ENCODE measurements at regions not wholly inside any gene's neighbourhood (a gene's known extent, or its start where the extent isn't known, plus 50 kb on each side); places are given as distances from the start of the nearest gene placed in this dataset.

GRCh38 chr21:15430023-15430422 is 299.8 kb upstream of the USP25 start:
- no peak overlapping the region for H3K4me3 ChIP-seq (ENCODE audit: insufficient read depth, low read depth, low read length)
- H3K36me3 ChIP-seq (ENCODE audit: insufficient read depth, low read length): no peaks in the 10 kb centered on the region
- FAIRE-seq (no peak), DNase-seq (ENCODE audit: low read depth) (no peak)
- TF ChIP-seq EZH2 (IDR thresholded peaks at IDR 0.05; ENCODE audit: insufficient read depth, low read length): no peak
- TF ChIP-seq, protein P1, sequence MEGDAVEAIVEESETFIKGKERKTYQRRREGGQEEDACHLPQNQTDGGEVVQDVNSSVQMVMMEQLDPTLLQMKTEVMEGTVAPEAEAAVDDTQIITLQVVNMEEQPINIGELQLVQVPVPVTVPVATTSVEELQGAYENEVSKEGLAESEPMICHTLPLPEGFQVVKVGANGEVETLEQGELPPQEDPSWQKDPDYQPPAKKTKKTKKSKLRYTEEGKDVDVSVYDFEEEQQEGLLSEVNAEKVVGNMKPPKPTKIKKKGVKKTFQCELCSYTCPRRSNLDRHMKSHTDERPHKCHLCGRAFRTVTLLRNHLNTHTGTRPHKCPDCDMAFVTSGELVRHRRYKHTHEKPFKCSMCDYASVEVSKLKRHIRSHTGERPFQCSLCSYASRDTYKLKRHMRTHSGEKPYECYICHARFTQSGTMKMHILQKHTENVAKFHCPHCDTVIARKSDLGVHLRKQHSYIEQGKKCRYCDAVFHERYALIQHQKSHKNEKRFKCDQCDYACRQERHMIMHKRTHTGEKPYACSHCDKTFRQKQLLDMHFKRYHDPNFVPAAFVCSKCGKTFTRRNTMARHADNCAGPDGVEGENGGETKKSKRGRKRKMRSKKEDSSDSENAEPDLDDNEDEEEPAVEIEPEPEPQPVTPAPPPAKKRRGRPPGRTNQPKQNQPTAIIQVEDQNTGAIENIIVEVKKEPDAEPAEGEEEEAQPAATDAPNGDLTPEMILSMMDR (IDR thresholded peaks at IDR 0.05; ENCODE audit: insufficient read depth, low read depth, low read length): no peak
- no peak overlapping the region for H3K9ac ChIP-seq (ENCODE audit: low read length)
- no peaks in the 10 kb centered on the region for H3K27me3 ChIP-seq (ENCODE audit: insufficient read depth, low read length)
- Mint-ChIP-seq H3K4me3 (ENCODE audit: unreplicated experiment) (no peak overlapping the region), H3K27ac (ENCODE audit: unreplicated experiment) (no peak overlapping the region), H3K27me3 (ENCODE audit: low read depth, unreplicated experiment) (no peaks in the 10 kb centered on the region), H3K4me1 (ENCODE audit: low read depth, unreplicated experiment) (peaks cover 8% of the 10 kb centered on the region), H3K36me3 (ENCODE audit: low read depth, unreplicated experiment) (no peaks in the 10 kb centered on the region), H3K9me3 (ENCODE audit: unreplicated experiment) (peaks cover 3% of the 10 kb centered on the region)
- no peak overlapping the region for H3K27ac ChIP-seq (ENCODE audit: low read depth, low read length)
- H2AFZ ChIP-seq (ENCODE audit: low read depth, low read length): no peak overlapping the region
- no peaks in the 10 kb centered on the region for H3K79me2 ChIP-seq (ENCODE audit: insufficient read depth, low read length)
- H4K20me1 ChIP-seq (ENCODE audit: insufficient read depth, low read length): no peaks in the 10 kb centered on the region
- no peaks in the 10 kb centered on the region for H3K9me3 ChIP-seq (ENCODE audit: insufficient read depth, low read depth, low read length)
- no peak overlapping the region for H3K4me2 ChIP-seq (ENCODE audit: low read length)
- peaks cover 4% of the 10 kb centered on the region for H3K4me1 ChIP-seq (ENCODE audit: insufficient read depth, low read length)

GRCh38 chr21:15430577-15430976 is 299.2 kb upstream of the USP25 start:
- Mint-ChIP-seq H3K36me3 (ENCODE audit: low read depth, unreplicated experiment) (no peaks in the 10 kb centered on the region), H3K9me3 (ENCODE audit: unreplicated experiment) (peaks cover 3% of the 10 kb centered on the region), H3K27ac (ENCODE audit: unreplicated experiment) (no peak overlapping the region), H3K27me3 (ENCODE audit: low read depth, unreplicated experiment) (no peaks in the 10 kb centered on the region), H3K4me3 (ENCODE audit: unreplicated experiment) (no peak overlapping the region), H3K4me1 (ENCODE audit: low read depth, unreplicated experiment) (peaks cover 8% of the 10 kb centered on the region)
- DNase-seq (ENCODE audit: low read depth) (no peak), FAIRE-seq (no peak)
- Histone ChIP-seq H3K9me3 (ENCODE audit: insufficient read depth, low read depth, low read length) (no peaks in the 10 kb centered on the region), H3K36me3 (ENCODE audit: insufficient read depth, low read length) (no peaks in the 10 kb centered on the region), H3K4me1 (ENCODE audit: insufficient read depth, low read length) (peaks cover 4% of the 10 kb centered on the region), H3K27me3 (ENCODE audit: insufficient read depth, low read length) (no peaks in the 10 kb centered on the region), H3K27ac (ENCODE audit: low read depth, low read length) (no peak overlapping the region), H2AFZ (ENCODE audit: low read depth, low read length) (peak overlapping the region; percentile 14), H3K9ac (ENCODE audit: low read length) (no peak overlapping the region), H4K20me1 (ENCODE audit: insufficient read depth, low read length) (no peaks in the 10 kb centered on the region), H3K4me2 (ENCODE audit: low read length) (no peak overlapping the region), H3K79me2 (ENCODE audit: insufficient read depth, low read length) (no peaks in the 10 kb centered on the region), H3K4me3 (ENCODE audit: insufficient read depth, low read depth, low read length) (no peak overlapping the region)
- TF ChIP-seq EZH2 (IDR thresholded peaks at IDR 0.05; ENCODE audit: insufficient read depth, low read length): no peak
- TF ChIP-seq, protein P1 (IDR thresholded peaks at IDR 0.05; ENCODE audit: insufficient read depth, low read depth, low read length): no peak

DNA sequence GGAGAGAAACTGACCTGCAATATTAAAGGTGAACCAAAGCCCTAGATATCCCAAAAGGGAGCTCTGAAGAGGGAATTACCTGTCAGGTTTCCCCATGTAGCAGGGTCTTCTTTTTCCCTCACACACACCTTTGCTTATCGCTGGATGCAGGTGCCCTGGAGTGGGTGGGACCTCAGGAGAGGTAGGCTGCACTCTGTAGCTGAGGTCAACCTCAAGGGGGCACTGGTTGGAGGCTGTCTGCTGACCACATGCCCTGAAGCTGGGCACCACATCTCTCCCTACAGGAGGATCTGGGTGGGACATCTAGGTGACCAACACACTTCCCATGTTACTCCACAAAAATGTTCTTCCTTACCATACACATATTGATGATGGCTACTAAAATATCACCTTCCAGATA is 298.7 kb upstream of the USP25 start:
- Mint-ChIP-seq H3K4me1 (ENCODE audit: low read depth, unreplicated experiment) (peaks cover 8% of the 10 kb centered on the region), H3K36me3 (ENCODE audit: low read depth, unreplicated experiment) (no peaks in the 10 kb centered on the region), H3K9me3 (ENCODE audit: unreplicated experiment) (peaks cover 3% of the 10 kb centered on the region), H3K27ac (ENCODE audit: unreplicated experiment) (no peak overlapping the region), H3K4me3 (ENCODE audit: unreplicated experiment) (no peak overlapping the region), H3K27me3 (ENCODE audit: low read depth, unreplicated experiment) (no peaks in the 10 kb centered on the region)
- Histone ChIP-seq H3K27ac (ENCODE audit: low read depth, low read length) (no peak overlapping the region), H3K79me2 (ENCODE audit: insufficient read depth, low read length) (no peaks in the 10 kb centered on the region), H3K27me3 (ENCODE audit: insufficient read depth, low read length) (no peaks in the 10 kb centered on the region), H3K4me2 (ENCODE audit: low read length) (no peak overlapping the region), H3K36me3 (ENCODE audit: insufficient read depth, low read length) (no peaks in the 10 kb centered on the region), H3K4me1 (ENCODE audit: insufficient read depth, low read length) (peaks cover 4% of the 10 kb centered on the region), H4K20me1 (ENCODE audit: insufficient read depth, low read length) (no peaks in the 10 kb centered on the region), H3K9me3 (ENCODE audit: insufficient read depth, low read depth, low read length) (no peaks in the 10 kb centered on the region), H3K4me3 (ENCODE audit: insufficient read depth, low read depth, low read length) (no peak overlapping the region), H3K9ac (ENCODE audit: low read length) (no peak overlapping the region), H2AFZ (ENCODE audit: low read depth, low read length) (no peak overlapping the region)
- FAIRE-seq: no peak
- no peak for DNase-seq (ENCODE audit: low read depth)
- no peak for TF ChIP-seq EZH2 (IDR thresholded peaks at IDR 0.05; ENCODE audit: insufficient read depth, low read length)
- TF ChIP-seq, protein P1 (IDR thresholded peaks at IDR 0.05; ENCODE audit: insufficient read depth, low read depth, low read length): no peak

Measured in astrocyte (in vitro differentiated cells and primary cell).